ENCODE measurements at regions not wholly inside any gene's neighbourhood (a gene's known extent, or its start where the extent isn't known, plus 50 kb on each side); places are given as distances from the start of the nearest gene placed in this dataset.

DNA sequence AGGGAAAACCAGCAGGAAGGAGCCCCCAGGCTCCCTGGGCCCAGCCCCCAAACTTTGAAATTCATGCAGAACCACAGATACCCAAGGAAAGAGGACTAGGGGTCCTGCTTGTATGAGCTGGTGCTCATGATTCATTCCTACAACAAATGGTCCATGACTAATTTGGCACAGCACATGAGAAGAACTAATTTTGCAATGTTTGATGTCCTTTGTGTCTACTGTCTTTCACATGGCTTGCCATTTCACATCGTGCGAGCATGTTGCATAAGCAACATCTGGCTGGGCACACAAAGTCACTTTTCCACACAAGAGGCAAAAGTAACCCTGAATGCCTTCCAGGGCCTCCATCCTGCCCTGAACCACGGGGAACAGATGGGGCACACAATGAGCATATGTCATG, 149.6 kb upstream of the APCDD1 start:
- TF ChIP-seq ZNF792 (tag by site-specific recombination; IDR thresholded peaks at IDR 0.05) (no peak), ZNF133 (tag by site-specific recombination; IDR thresholded peaks at IDR 0.05) (no peak), ZNF404 (tag by site-specific recombination; IDR thresholded peaks at IDR 0.05) (no peak), ZFP41 (tag by site-specific recombination; IDR thresholded peaks at IDR 0.05; ENCODE audit: borderline replicate concordance) (no peak), ZNF174 (tag by site-specific recombination; IDR thresholded peaks at IDR 0.05) (no peak), ZNF132 (tag by site-specific recombination; IDR thresholded peaks at IDR 0.05; ENCODE audit: borderline replicate concordance) (no peak), ZNF561 (tag by site-specific recombination; IDR thresholded peaks at IDR 0.05; ENCODE audit: borderline replicate concordance) (no peak), ZSCAN23 (tag by site-specific recombination; IDR thresholded peaks at IDR 0.05) (no peak), ZBTB8A (tag by site-specific recombination; IDR thresholded peaks at IDR 0.05) (no peak), ZNF423 (tag by site-specific recombination; IDR thresholded peaks at IDR 0.05) (no peak), ZNF768 (tag by site-specific recombination; IDR thresholded peaks at IDR 0.05) (no peak)
- TF ChIP-seq, protein P1, sequence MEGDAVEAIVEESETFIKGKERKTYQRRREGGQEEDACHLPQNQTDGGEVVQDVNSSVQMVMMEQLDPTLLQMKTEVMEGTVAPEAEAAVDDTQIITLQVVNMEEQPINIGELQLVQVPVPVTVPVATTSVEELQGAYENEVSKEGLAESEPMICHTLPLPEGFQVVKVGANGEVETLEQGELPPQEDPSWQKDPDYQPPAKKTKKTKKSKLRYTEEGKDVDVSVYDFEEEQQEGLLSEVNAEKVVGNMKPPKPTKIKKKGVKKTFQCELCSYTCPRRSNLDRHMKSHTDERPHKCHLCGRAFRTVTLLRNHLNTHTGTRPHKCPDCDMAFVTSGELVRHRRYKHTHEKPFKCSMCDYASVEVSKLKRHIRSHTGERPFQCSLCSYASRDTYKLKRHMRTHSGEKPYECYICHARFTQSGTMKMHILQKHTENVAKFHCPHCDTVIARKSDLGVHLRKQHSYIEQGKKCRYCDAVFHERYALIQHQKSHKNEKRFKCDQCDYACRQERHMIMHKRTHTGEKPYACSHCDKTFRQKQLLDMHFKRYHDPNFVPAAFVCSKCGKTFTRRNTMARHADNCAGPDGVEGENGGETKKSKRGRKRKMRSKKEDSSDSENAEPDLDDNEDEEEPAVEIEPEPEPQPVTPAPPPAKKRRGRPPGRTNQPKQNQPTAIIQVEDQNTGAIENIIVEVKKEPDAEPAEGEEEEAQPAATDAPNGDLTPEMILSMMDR (tag by site-specific recombination; IDR thresholded peaks at IDR 0.05), result no peak
- TF ChIP-seq, protein P2, sequence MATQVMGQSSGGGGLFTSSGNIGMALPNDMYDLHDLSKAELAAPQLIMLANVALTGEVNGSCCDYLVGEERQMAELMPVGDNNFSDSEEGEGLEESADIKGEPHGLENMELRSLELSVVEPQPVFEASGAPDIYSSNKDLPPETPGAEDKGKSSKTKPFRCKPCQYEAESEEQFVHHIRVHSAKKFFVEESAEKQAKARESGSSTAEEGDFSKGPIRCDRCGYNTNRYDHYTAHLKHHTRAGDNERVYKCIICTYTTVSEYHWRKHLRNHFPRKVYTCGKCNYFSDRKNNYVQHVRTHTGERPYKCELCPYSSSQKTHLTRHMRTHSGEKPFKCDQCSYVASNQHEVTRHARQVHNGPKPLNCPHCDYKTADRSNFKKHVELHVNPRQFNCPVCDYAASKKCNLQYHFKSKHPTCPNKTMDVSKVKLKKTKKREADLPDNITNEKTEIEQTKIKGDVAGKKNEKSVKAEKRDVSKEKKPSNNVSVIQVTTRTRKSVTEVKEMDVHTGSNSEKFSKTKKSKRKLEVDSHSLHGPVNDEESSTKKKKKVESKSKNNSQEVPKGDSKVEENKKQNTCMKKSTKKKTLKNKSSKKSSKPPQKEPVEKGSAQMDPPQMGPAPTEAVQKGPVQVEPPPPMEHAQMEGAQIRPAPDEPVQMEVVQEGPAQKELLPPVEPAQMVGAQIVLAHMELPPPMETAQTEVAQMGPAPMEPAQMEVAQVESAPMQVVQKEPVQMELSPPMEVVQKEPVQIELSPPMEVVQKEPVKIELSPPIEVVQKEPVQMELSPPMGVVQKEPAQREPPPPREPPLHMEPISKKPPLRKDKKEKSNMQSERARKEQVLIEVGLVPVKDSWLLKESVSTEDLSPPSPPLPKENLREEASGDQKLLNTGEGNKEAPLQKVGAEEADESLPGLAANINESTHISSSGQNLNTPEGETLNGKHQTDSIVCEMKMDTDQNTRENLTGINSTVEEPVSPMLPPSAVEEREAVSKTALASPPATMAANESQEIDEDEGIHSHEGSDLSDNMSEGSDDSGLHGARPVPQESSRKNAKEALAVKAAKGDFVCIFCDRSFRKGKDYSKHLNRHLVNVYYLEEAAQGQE (tag by site-specific recombination; IDR thresholded peaks at IDR 0.05), result no peak
